Stimulated activated CD8-positive, alpha-beta memory T cell treated with anti-CD3 and anti-CD28 coated beads, Interleukin-4, amount 100 ng/mL, for 4 hours (primary cell): ENCODE measurements at regions not wholly inside any gene's neighbourhood (a gene's known extent, or its start where the extent isn't known, plus 50 kb on each side); places are given as distances from the start of the nearest gene placed in this dataset.

ENCODE experiments used
- DNase-seq, 2 donors: peaks; one replicate each; pipeline ENCODE4 v3.0.0-alpha.2; 2020; ENCODE audit warnings: low read depth in 2 of 2, low spot score in 1 of 2

DNA sequence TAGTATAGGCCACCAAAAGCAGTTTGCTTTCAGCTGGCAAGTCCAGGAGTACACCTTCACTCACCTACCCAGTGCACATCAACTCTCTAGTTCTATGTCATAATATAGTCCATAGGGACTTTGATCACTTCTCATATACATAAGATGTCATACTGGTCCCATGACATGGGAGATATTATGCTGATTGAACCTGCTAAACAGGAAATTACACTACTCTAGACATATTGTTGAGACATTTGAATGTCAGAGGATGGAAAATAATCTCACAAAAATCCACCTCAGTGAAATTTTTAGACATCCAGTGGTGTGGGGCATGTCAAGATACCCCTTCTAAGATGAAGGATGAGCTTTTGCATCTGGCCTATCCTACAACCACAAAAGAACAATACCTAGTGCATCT is 322.5 kb downstream of the EN1 start:
- no peak for DNase-seq

DNA sequence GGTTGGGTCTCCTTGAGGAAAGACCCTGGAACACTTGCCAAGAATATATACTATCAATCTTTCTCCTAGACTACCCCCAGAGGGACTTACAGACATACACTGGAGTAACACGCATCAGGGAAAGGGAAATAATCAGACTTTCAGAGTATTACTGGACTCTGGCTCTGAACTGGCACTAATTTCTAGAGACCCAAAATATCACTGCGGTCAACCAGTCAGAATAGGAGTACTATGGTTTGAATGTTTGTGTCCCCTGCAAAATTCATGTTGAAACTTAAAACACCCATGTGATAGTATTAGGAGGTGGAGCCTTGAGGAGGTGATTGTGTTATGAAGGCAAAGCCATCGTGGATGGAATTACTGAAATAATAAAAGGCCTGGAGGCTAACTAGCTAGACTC is 323.7 kb downstream of the EN1 start:
- DNase-seq = no peak

DNA sequence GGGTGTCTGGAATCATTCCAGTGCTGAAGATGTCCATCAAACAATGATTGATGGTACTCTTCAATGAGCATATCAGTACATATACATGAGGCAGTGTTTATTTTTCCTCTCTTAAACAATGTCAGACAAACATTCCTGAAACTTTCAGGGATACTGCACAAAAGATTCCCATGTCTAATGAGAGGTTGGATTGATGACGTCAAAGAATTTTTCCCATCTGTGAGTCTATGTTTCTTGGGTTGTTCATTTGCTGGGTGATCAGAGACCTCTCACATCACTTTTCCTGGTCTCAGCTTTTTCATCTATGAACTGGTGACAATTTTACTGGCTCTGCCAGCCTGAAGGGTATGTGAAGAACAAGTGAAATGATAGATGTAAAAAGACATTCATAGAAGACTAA is 325.5 kb downstream of the EN1 start:
- DNase-seq = no peak

DNA sequence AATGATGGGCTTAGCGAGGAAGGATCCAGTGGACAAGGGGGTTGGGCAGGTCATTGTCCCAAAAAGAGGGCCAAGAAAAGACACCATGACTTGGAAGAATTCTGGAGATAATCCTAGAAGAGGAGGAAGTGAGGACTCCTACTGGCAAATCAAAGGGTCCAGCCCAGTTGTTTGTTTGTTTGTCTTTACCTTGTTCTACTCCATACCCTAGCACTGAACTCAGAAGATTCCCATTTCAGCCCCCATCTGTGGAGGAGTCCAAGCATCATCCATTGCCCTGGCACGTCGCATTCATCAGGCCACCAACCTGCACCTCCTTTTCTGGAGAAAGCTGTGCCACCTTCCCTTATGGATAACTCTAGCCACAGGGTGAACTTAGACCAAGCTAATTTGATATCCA is 326.2 kb downstream of the EN1 start:
- DNase-seq = no peak

DNA sequence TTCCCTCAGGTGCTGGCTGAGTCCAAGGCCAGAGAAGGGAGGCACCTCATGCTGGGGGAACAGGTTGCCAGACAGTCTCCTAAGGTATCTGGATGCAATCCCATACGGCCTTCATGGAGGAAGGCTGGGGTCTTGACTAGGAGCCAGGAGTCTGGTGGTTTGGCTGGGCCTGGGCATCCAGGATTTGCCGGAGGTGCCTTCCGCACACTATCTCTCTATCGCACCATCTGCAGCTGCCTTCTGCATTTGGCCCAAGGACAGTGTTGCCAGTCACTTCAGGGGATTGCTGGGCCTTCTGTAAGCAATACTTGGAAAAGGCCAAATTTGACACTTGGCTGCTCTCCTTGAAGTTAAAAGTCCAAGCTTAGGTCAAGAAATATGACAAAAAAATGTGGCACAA is 327.2 kb downstream of the EN1 start:
- DNase-seq = no peak

DNA sequence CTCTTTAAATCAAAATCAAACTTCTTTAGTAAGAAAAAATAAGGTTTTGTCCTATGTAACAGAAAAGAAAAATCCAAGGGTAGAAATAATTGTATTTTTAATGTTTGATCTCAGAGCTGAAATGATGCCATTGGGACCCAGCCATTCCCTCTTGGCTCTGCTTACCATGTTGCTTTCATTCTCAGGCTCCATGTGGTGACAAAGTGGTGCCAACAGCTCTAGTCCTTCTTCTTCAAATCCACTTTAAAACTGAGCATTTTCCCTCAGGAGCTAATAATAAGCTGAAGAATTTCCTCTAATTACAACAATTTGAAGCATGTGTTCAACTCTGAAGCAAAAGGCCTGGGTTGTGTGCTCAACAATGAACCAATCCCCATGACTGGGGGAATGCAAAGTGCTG is 327.9 kb downstream of the EN1 start:
- no peak for DNase-seq

DNA sequence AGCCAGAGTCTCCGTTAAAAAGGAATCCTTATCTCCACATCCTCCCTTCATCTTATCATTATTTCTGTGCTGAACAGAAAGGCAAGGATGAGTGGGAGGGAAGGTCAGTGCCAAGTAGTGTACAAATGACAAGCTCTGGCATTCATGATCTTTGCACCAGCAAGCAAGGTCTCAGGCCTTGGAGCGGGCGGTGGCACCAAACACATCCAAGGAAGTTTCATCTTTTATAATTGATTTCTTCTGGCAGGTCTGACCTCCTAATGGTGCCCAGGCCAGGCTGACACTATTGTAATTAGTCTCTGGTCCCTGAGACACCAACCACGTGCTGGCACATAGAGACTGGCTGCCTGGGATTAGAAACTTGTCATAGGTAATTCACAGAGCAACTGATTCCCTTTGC is 336.6 kb downstream of the EN1 start:
- DNase-seq = no peak

DNA sequence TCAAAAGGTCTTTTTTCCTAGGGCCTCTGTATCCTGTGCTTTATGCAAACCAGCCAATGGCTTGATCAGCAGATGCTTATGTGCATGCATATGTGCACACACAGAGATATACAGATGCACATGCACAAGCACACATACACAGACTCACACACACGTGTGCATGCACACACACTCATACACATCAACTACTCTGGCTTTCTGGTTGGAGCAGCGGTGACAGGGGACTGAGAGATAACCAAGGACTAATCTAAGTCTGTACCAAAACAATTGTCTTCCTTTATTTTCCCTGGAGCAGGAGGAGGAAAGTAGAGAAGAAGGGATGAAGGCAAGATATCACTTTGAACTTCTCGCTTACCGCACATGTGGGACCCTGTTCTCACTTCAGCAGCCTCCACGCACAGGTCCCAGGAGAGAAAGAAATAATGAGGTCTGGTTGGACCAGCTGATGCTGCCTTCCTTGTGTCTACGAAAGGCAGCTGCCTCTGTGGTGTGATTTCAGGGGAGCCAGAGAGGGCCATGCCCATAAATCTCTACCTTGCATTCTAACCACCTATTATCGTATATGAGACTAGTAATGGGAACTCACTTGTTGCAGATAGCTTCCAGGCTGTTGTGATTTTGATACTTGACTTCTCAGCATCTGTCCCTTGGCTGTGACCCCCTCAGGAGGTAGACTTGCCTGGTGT is 338.0 kb downstream of the EN1 start:
- DNase-seq = no peak

DNA sequence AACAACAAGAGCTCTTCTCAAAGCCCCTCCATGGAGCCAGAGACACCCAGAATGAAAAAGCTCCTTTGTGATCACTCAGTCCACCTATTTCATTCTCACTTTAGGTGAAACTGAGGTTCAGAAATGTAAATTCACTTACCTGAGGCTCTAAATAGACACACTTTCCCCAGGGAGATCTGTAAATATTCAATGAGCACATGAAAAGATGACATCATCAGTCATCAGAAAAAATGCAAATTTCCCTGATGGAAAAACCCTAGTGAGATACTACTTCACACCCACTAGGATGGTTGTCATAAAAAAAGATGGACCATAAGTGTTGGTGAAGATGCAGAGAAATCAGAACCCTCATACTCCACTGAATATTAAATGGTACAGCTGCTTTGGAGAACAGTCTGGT is 339.2 kb downstream of the EN1 start:
- DNase-seq = no peak

DNA sequence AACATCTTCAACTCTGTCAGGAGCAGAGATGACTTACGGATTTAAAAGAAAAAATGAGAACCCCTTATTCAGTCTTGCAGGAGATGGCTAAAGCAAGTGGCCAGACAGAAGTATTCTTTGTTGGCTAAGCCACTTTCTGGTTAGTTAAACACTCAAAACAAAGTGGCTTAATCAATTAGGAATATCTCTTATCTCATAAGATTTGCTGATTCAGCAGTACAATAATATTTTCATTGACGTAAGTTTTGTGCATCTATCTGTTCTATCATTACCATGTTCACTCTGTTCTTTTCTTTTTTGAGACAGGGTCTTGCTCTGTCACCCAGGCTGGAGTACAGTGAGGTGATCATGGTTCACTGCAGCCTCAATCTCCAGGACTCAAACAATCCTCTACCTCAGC is 342.0 kb downstream of the EN1 start:
- no peak for DNase-seq

DNA sequence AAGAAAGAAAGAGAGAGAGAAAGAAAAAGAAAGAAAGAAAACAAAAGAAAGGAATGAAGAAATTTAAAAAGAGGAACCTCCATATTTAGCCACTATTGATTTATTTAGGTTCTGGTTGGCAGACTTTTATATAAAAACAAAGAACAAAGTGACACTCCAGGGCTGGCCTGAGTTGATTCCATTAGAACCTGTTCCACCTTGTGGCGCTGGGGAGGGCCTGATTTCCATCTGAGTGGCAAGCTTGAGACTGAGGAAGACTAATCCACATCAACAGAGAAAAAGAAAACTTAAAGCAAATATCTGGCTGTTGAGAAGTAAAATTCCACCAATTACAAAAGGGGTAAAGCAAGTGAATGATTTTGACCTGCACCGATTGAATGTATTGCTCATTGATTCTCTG is 345.3 kb downstream of the EN1 start:
- no peak for DNase-seq

DNA sequence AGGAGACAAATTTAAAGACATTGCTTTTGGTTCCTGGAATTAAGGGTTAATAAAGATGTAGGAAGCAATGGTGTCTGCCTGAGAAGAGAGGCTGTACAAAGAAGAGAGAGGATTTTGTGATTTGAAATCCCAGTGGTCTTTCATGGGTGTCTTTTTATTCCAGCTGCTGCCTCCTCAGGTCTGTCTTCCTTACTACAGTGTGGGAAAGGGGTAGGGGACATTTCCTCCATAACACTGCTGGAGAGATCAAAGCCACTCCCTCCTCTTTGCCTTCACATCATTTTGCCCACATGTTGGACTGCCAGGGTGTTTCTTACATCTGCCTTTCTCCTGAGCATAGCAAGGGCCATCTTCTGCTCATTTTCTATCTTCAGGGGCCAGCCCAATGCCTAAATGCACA is 348.5 kb downstream of the EN1 start:
- no peak for DNase-seq

DNA sequence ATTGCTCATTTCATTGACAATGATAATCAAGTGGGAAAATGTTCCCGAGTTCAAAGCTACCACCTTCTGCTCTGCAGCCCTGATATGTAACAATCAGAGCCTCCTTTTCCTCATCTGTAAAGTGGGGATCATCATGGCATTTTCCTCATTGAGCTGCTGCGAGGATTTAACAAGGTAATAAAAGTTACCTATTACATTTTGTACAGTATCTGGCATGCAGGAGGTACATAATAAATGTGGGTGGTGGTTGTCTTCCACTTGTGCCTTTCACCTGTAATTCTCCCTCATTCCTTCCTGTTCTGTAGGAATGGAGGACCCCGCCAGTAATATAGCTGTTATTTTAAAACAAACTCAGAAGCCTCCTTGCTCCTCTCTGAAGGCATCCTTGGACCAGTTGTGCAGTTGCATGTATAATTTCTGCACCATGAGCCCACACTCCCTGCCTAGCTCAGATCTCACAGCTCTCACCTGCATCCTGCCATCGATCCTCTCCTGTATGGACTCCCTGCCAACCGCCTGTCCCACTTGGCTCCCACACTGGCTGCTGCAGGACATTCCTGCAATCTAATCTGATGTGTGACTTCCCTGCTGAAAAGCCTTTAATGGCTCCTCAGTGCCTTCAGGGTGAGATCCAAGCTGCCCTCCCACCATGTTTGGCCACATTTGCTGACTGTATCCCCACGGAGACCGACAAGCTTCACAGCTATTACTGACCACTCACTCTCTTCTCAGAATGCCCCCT is 350.4 kb downstream of the EN1 start:
- no peak for DNase-seq

DNA sequence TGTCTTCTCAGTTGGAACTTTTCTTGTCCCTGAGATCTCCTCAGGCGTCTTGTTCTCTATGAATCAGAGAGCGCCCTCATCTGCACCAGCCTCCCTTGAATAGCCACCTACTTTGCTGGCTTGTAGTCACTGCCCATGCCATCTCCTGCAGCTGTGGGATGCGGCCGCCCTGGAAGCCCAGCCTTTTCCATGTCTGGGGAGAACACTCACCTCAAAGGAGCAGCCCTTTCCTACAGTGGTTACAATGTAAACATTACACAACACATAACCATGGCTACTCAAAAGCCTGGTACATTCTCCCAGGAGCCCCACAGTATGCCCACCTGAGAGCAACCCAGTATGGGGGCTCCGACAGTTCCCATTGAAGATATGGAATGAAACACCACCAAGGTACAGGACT is 351.0 kb downstream of the EN1 start:
- no peak for DNase-seq

DNA sequence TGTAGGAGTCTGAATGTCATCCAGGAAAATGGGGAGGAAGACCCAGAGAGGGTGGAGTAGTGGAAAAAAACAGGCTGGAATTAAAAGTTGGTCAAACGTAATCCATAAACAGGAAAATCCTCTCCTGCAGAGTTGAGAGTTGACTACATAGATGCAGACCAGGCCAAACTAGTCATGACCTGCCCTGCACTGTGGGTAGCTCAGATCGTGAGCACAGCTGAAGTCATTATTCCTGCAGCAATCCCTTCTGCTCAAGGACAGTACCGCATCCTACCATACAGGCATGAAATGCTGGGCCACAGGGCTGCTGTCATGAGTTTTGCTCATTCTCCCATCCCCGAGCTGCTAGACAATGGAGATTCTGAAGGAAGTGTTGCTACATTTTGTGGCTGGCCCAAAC is 352.2 kb downstream of the EN1 start:
- DNase-seq = no peak

DNA sequence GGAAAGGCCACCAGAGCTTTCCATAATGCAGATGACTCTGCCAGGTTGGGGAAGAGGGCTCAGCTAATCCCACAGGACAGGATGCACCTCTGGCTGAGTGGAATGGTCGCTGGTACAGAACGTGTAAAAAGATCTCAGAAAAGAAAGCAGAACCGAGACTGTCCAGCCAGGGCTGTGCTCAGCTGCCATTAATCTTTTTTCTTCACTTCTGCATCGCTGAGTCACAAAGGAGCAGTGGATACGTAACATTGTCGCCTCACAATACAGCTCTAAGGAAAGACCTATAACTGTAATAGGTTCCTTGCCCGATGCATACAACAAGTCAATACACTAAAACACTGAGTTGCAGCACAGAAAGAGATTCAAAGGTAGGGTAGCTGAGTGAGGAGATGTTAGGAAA is 354.2 kb downstream of the EN1 start:
- no peak for DNase-seq

DNA sequence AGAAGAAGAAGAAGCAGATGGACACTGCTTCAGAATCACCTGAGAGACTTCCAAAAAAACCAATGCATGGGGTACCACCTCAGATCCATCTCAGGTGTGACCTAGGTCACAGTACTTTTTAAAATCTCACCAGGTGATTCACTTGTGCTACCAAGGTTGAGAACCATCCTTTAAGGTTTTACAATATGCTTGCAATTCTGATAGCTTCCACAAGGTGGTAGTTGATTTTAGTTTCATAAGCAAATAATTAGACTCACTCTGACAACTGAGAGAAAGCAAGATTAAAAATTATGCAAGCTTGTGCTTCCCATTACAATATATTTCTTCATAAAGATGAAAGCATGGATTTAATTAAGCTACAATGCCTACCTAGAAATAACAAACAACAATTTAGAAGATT is 355.1 kb downstream of the EN1 start:
- DNase-seq = no peak

DNA sequence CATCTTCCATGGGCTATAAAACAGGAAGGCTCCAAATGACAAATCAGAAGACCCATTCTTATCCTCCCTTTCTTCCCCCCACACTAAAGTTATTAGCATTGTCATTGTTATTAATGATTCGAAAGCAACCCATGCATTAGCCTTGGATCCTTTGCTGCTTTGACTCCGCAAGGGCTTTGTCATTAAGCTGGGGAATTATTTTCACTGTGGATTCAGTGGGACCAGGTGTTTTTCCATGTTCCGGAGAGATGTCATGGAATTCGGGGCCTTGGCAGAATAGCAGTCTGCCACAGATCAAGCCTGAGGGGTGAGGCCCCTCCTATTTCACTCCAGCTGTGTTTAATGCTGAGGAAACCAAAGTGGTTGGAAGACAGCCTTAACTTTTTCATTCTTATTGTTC is 357.1 kb downstream of the EN1 start:
- no peak for DNase-seq

DNA sequence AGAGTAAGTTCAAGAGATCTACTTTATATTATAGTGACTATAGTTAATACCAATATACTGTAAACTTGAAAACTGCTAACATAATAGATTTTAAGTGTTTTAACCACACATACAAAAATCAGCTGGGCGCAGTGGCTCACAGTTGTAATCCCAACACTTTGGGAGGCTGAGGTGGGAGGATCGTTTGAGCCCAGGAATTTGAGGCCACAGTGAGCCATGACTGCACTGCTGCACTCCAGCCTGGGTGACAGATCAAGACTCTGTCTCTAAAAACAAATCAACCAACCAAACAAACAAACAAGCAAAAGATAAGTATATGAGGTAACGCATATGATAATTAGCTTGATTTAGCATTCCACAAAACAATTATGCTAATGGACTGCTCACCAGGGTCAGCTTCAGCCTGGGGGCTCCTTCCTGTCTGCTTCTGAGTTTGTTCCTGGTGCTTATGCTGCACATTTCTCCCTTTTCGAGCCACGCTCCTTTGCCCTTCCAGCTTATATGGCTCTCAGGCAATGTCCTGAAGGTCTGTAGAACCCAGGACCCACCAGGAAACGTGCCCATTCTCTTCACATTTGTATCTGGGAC is 357.6 kb downstream of the EN1 start:
- no peak for DNase-seq

DNA sequence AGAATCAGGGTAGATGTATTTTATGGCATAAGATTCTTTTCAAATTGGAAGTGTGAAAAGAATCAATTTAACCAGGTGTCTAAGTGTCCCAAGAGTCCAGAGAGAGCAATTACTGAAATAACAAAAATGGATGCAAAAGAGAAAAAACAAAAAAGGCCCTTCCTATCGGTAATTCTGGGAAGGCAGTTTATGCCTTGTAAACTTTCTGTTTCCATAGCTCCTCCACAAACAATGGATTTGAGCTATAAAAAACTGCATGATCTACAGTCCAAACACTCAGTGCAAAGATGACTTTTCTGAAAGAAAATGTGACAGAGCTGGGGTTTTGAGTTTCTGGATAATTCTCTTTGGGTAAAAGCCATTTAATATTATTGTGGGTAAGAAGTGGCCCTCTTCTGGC is 366.1 kb downstream of the EN1 start:
- no peak for DNase-seq

DNA sequence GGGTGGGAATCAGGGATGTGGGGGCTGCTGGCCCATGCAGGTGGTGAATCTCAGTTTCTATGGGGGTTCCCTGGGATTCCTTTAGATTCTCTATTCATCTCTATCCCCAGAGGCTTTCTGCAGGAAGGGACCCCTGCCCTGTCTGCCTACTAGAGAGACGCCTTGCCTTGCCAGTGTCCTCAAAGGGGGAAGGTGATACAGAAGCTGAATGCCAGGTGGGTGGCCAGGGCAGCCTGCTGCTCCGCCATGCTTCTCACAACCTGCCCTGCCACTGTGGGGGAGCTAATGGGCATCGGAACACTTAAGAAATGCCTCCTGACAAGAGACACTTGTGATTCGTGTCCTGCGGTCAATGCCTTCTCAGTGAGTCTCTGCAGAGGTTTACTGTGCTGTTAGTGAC is 368.4 kb downstream of the EN1 start:
- DNase-seq = no peak

DNA sequence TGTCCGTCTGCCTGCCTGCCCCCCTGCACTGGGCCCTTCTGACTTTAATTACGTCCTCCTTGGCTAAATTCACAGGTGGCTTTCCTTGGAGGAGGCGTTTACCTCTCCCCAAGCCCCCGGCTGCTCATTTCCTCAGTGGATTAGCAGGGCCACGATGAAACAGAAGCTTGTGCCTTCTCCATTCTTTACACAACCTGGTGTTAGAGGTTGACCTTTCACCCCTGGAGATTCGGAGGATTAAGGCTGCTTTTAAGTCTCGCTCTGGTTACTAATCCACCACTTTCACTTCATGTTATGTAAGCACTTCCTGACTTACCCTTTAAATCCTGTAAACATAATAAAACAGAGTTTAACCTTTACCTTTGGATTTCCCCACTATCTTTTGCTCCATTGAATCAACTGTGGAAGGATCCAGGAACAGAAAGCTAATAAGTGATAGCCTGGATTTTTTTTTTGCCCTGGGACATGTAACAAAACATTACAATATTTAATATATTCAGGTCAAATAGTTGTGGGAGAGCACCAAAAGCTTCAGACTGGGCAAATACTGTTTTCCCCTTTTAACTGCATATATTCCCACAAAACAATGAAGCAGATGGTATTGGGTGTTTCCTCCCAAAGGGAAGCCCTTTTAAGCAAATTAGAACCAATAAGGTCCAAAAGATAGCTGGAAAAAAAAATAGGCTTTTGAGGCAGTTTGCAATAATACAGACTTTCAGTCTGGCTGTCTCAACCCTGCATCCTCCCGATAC is 370.2 kb downstream of the EN1 start:
- DNase-seq = no peak
